Amygdala (tissue), 56 donors: ENCODE measurements at regions not wholly inside any gene's neighbourhood (a gene's known extent, or its start where the extent isn't known, plus 50 kb on each side); places are given as distances from the start of the nearest gene placed in this dataset.

Source experiments
- DNase-seq, 56 donors: peaks; one replicate each; lab custom pipeline; 2025; lab: John Stamatoyannopoulos, UW

GRCh38 chr15:61422773-61423172 is 193.7 kb upstream of the RORA start:
- DNase-seq, result no peak

DNA sequence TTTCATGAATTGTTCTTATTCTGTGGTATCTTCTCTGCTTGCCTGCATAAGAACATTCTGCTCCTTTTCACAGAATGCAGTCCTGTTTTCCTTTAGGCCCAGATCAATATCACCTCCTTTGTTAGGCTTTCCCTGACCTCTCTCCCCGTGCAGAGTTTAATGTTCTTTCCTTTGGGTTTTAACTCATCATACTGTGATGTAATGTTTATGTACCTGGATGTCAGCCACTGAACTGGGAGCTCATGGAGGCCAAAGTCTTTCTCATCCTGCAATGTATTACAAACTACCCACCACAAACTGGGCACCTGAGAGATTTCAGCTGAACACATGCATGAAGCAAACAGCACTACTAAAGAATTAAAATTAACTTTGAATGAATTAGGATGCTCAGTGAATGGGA is 192.8 kb upstream of the RORA start:
- DNase-seq, result no peak

- DNase-seq, result no peak
These were observed 192.4 kb upstream of the RORA start for GRCh38 chr15:61421470-61421869.

GRCh38 chr15:61420546-61420945 is 191.4 kb upstream of the RORA start:
- DNase-seq, result no peak

DNA sequence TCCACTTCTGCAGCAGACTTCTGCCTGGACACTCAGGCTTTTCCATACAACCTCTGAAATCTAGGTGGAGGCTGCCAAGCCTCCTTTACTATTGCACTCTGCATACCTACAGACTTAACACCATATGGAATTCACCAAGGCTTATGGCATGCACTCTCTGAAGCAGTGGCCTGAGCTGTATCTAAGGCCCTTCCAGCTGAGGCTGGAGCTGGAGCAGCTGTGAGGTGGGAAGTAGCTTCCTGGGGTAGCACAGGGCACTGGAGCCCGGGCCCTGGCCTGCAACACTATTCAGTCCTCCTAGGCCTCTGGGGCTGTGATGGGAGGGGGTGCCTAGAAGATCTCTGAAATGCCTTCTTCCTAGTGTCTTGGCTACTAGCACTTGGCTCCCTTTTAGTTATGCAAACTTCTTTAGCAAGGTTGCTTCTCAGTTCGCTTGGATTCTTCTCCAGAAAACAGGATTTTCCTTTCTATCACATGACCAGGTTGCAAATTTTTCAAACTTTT is 186.6 kb upstream of the RORA start:
- DNase-seq, result no peak

- no peak for DNase-seq
These were observed 182.9 kb upstream of the RORA start for GRCh38 chr15:61411902-61412510.

GRCh38 chr15:61410662-61411061 is 181.6 kb upstream of the RORA start:
- DNase-seq, result no peak

DNA sequence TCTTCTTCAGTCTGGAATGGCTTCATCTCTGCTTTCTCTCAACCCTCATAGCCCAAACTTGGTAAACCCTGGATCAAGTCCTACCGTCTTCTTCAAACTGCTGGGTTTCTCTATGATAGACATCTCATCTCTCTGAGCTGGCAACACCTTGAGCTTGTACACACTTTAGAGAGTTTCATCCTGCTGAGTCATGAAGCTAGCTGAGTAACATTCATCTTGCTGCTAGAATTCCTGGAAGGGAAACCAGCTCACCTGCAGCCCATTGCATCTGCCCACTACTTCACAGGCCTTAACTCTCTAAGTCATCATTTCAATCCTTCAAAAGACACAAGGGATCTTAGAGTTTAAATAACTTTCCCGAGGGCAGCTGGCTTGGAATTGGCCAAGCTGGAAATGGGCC is 175.5 kb upstream of the RORA start:
- no peak for DNase-seq

- DNase-seq, result no peak
These were observed 174.8 kb upstream of the RORA start for GRCh38 chr15:61403884-61404283.

- no peak for DNase-seq
These were observed 173.0 kb upstream of the RORA start for GRCh38 chr15:61401903-61402698.

GRCh38 chr15:61398310-61398709 is 169.2 kb upstream of the RORA start:
- no peak for DNase-seq

- no peak for DNase-seq
These were observed 167.3 kb upstream of the RORA start for GRCh38 chr15:61396235-61396919.

DNA sequence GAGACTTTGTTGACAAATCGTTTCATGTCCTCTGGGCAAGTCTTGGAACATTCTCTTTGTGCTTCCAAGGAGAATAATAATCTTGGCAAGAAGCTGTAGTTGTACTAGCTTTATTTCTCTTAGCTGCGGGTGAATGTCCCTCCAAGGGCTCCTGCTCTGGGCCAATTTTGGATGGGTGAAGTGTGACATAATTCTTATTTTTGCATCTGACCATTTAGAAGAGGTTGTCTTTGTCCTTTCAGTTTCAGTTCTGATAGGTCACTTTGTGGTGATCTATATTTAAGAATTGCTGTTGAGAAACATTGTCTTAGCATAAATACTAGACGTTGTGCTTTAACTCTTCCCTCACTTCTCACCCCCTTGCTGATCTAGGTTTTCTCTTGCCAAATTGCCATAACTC is 164.8 kb upstream of the RORA start:
- peak in 2 of 56 donors; percentile 1 to 6 for DNase-seq

DNA sequence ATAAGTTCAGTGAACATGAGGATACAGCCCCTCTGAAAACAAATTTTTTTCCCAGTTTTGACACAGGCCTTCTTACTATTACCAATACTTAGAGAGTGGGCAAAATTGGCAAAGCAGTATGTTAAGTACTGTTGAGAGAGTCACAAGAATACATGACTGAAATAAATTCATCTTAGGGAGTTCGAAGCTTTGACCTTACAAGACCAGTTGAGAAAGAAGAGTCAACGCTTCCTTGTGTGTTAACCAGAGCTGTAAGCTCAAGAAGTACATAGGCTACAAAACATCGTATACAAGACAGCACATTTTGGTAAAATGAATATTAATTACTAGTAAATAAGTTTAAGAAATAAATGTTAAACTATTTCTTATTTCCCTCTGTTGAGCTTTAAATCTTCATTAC is 164.4 kb upstream of the RORA start:
- DNase-seq, result no peak

DNA sequence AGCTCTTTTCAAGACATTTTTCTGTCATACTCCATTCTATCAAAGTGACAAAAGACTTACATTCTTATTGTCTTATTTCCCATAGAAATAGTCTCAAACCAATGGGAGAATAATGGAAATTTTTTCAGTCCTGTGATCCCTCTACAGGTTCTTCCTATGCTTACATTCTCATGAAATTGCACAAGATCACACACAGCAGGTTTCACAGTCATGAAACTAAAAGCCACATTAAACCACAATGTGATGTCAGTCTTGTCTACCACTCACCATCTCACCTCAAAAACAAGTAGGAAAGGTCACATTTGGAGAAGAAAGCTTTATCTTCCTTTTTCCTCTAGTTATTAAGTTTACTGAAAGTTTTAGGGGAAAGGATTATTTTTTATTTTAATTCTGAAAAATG is 161.0 kb upstream of the RORA start:
- no peak for DNase-seq

DNA sequence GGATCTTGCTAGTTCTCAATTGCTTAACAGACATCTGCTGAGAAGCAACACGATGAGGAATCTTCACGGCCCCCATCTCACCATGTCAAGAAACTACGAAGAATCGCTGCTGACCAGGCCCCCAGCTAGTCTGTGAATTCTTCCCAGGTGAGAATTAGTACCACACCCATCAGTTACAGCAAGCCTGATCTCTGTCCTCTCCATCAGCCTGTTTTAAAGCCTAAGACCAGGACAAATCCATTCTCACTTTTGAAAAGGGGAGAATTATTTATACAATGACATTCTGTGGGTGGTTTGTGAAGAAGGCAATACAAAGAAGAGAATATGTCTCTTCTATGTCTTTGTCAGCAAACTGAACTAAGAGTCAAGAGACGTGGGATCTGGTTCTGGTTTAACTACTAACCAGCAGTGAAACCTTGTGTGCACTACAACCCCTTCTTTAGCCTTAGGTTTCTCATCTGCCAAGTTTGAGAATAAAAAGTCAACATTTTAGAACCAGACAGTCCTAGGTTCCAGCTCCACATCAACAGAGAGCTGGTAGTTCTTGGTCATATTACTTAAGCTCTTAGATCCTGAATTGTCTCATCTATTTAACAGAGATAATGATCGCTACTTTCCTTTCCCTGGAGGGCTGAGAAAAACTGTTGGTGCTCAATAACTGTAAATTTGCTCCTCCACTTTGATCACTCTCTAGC is 160.4 kb upstream of the RORA start:
- no peak for DNase-seq

GRCh38 chr15:61387675-61388074 is 158.6 kb upstream of the RORA start:
- DNase-seq, result no peak

DNA sequence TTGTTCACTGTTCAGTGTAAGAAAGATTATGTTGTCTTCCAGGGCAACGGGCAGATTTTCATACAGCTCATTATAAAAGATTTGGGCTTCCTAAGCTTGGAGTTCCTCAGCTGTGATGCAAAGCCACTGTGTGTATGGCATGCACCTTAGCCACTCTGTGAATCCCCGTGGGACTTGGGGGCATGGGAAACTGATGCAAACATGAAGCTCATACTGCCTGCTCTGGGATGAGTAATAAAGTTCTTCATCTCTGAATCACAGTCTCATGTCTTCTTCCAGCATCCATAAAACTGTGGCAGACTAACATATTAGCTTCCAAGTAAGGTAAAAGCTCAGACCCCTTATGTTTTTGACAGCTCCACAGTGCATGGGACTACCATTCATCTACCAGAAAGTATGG is 154.3 kb upstream of the RORA start:
- DNase-seq, result no peak

- no peak for DNase-seq
These were observed 153.8 kb upstream of the RORA start for GRCh38 chr15:61382927-61383326.

- no peak for DNase-seq
These were observed 152.4 kb upstream of the RORA start for GRCh38 chr15:61381501-61381900.

GRCh38 chr15:61380270-61380669 is 151.2 kb upstream of the RORA start:
- DNase-seq, result no peak
